HG03520 (cell line): ENCODE measurements at regions not wholly inside any gene's neighbourhood (a gene's known extent, or its start where the extent isn't known, plus 50 kb on each side); places are given as distances from the start of the nearest gene placed in this dataset.

Experiments used
- ATAC-seq: cut with Tn5 transposase; IDR thresholded peaks from one replicate; pipeline ENCODE4 v1.9.1; 2021; ENCODE audit warnings: mild to moderate bottlenecking, moderate library complexity; ENCODE audit not compliant: unreplicated experiment

GRCh38 chr6:12504325-12504966 lies 212.1 kb upstream of the PHACTR1 start:
- ATAC-seq = peak; percentile 64

- no peak for ATAC-seq
These were observed 211.1 kb upstream of the PHACTR1 start for GRCh38 chr6:12505486-12505885.

- ATAC-seq = no peak
These were observed 210.4 kb upstream of the PHACTR1 start for GRCh38 chr6:12506159-12506558.

GRCh38 chr6:12507636-12508035 lies 208.9 kb upstream of the PHACTR1 start:
- no peak for ATAC-seq

GRCh38 chr6:12508553-12508952 lies 208.0 kb upstream of the PHACTR1 start:
- ATAC-seq = no peak

GRCh38 chr6:12509060-12509459 lies 207.5 kb upstream of the PHACTR1 start:
- ATAC-seq = no peak

- no peak for ATAC-seq
These were observed 200.5 kb upstream of the PHACTR1 start for GRCh38 chr6:12516070-12516469.

GRCh38 chr6:12522347-12522746 lies 194.2 kb upstream of the PHACTR1 start:
- no peak for ATAC-seq

- no peak for ATAC-seq
These were observed 192.8 kb upstream of the PHACTR1 start for GRCh38 chr6:12523726-12524125.

- ATAC-seq = no peak
These were observed 191.3 kb upstream of the PHACTR1 start for GRCh38 chr6:12525276-12525675.

- ATAC-seq = no peak
These were observed 189.2 kb upstream of the PHACTR1 start for GRCh38 chr6:12527339-12527738.

GRCh38 chr6:12528136-12528535 lies 188.4 kb upstream of the PHACTR1 start:
- ATAC-seq = no peak

GRCh38 chr6:12528581-12529363 lies 187.8 kb upstream of the PHACTR1 start:
- no peak for ATAC-seq

- ATAC-seq = no peak
These were observed 187.1 kb upstream of the PHACTR1 start for GRCh38 chr6:12529364-12530019.

- no peak for ATAC-seq
These were observed 186.2 kb upstream of the PHACTR1 start for GRCh38 chr6:12530345-12530744.

- no peak for ATAC-seq
These were observed 183.0 kb upstream of the PHACTR1 start for GRCh38 chr6:12533586-12533985.

- no peak for ATAC-seq
These were observed 182.3 kb upstream of the PHACTR1 start for GRCh38 chr6:12534069-12534853.

- no peak for ATAC-seq
These were observed 180.8 kb upstream of the PHACTR1 start for GRCh38 chr6:12535586-12536314.

- ATAC-seq = no peak
These were observed 180.2 kb upstream of the PHACTR1 start for GRCh38 chr6:12536416-12536815.

- ATAC-seq = no peak
These were observed 179.2 kb upstream of the PHACTR1 start for GRCh38 chr6:12537389-12537788.
